H1 (cell line): ENCODE measurements at regions not wholly inside any gene's neighbourhood (a gene's known extent, or its start where the extent isn't known, plus 50 kb on each side); places are given as distances from the start of the nearest gene placed in this dataset.

Source experiments
- CTCF ChIA-PET: fragments of 300-600 bp; sonication (Branson Sonifier 250); formaldehyde crosslinking; loops from one replicate; lab custom pipeline; 2021; ENCODE audit not compliant: partially characterized antibody; lab: Charles Lee
- POLR2A ChIA-PET: fragments of 300-600 bp; sonication (Branson Sonifier 250); formaldehyde crosslinking; loops from one replicate; lab custom pipeline; 2021; ENCODE audit warnings: inconsistent platforms; ENCODE audit not compliant: partially characterized antibody; lab: Charles Lee
- DNase-seq, 2 experiments: peaks; one replicate each; pipeline versions ENCODE4 v3.0.0 to v3.0.0-alpha.2; 2010 to 2022; ENCODE audit warnings: low spot score in 2 of 2, low read depth in 1 of 2, mixed read lengths in 1 of 2
- FAIRE-seq: peaks from 2 replicates; lab custom pipeline; 2011; peaks lifted over from hg19 to GRCh38; lab: Jason Lieb, UNC
- H2AFZ ChIP-seq: 2 replicates; pipeline ENCODE4 v1.8.1; 2012; ENCODE audit warnings: low read length, inconsistent platforms
- H2AK5ac ChIP-seq: 2 replicates; pipeline ENCODE4 v1.6.1; 2013; ENCODE audit warnings: low read depth, low read length
- H2BK120ac ChIP-seq: replicated peaks from 2 replicates; pipeline ENCODE3; 2013; ENCODE audit warnings: low read depth, low read length, inconsistent platforms
- H2BK12ac ChIP-seq: 2 replicates; pipeline ENCODE4 v1.6.1; 2013; ENCODE audit warnings: low read depth, low read length
- H2BK15ac ChIP-seq: 2 replicates; pipeline ENCODE4 v1.6.1; 2013; ENCODE audit warnings: low read length
- H2BK20ac ChIP-seq: 2 replicates; pipeline ENCODE4 v1.6.1; 2013; ENCODE audit warnings: low read length
- H2BK5ac ChIP-seq: 2 replicates; pipeline ENCODE4 v1.6.1; 2013; ENCODE audit warnings: low read depth, low read length
- H3K14ac ChIP-seq: 2 replicates; pipeline ENCODE4 v1.6.1; 2013; ENCODE audit warnings: inconsistent platforms; ENCODE audit not compliant: insufficient read length
- H3K18ac ChIP-seq: 2 replicates; pipeline ENCODE4 v1.6.1; 2013; ENCODE audit warnings: low read length; ENCODE audit errors: extremely low read depth
- H3K23ac ChIP-seq: 2 replicates; pipeline ENCODE4 v1.6.1; 2013; ENCODE audit warnings: inconsistent platforms; ENCODE audit not compliant: insufficient read length
- H3K23me2 ChIP-seq: 2 replicates; pipeline ENCODE4 v1.6.1; 2013; ENCODE audit warnings: low read depth, low read length
- H3K27ac ChIP-seq: 2 replicates; pipeline ENCODE4 v1.6.1; 2011; ENCODE audit warnings: low read depth, low read length, inconsistent platforms
- H3K27me3 ChIP-seq, 4 experiments: replicated peaks in 1 of 4; 1 replicate in 1 of 4; 2 replicates in 3 of 4; pipeline versions ENCODE4 v1.6.1 to v1.8.1; 2011 to 2013; ENCODE audit warnings: low read length in 3 of 4, mild to moderate bottlenecking in 3 of 4, inconsistent platforms in 2 of 4, mixed read lengths in 2 of 4, moderate library complexity in 1 of 4; ENCODE audit not compliant: control insufficient read depth in 3 of 4, insufficient read depth in 3 of 4; ENCODE audit errors: extremely low read depth in 1 of 4
- H3K36me3 ChIP-seq, 4 experiments: 2 replicates each; pipeline versions ENCODE4 v1.6.1 to v1.8.1; 2011 to 2013; ENCODE audit warnings: mild to moderate bottlenecking in 4 of 4, low read length in 3 of 4, moderate library complexity in 2 of 4, control low read depth in 1 of 4, inconsistent platforms in 1 of 4; ENCODE audit not compliant: insufficient read depth in 4 of 4, control insufficient read depth in 2 of 4
- H3K4ac ChIP-seq: replicated peaks from 2 replicates; pipeline ENCODE3; 2013; ENCODE audit warnings: low read length, low read depth, mixed read lengths, inconsistent platforms; ENCODE audit not compliant: insufficient read length
- H3K4me1 ChIP-seq, 4 experiments: replicated peaks in 1 of 4; 1 replicate in 1 of 4; 2 replicates in 3 of 4; pipeline versions ENCODE4 v1.6.1 to v1.8.1; 2011 to 2013; ENCODE audit warnings: low read length in 3 of 4, inconsistent platforms in 2 of 4, mixed read lengths in 1 of 4; ENCODE audit not compliant: insufficient read depth in 4 of 4, control insufficient read depth in 3 of 4
- H3K4me2 ChIP-seq, 2 experiments: 2 replicates each; pipeline versions ENCODE4 v1.6.1 to v1.8.1; 2011 to 2013; ENCODE audit warnings: low read depth in 2 of 2, low read length in 2 of 2, control low read depth in 1 of 2, inconsistent platforms in 1 of 2, mild to moderate bottlenecking in 1 of 2; ENCODE audit not compliant: insufficient read depth in 1 of 2
- H3K4me3 ChIP-seq, 4 experiments: fragments of 200-600, 300-600 bp in 1 of 4; sonication (generic), shearing (Covaris generic), sonication (Bioruptor Twin) in 1 of 4; 2 replicates each; pipeline versions ENCODE4 v1.5.1 to v1.8.1; 2011 to 2016; ENCODE audit warnings: low read length in 4 of 4, low read depth in 3 of 4, control low read depth in 2 of 4, inconsistent platforms in 2 of 4, mild to moderate bottlenecking in 2 of 4, mixed read lengths in 1 of 4, moderate library complexity in 1 of 4; ENCODE audit not compliant: insufficient read depth in 2 of 4; ENCODE audit errors: extremely low read depth in 1 of 4
- H3K56ac ChIP-seq: replicated peaks from 2 replicates; pipeline ENCODE3; 2013; ENCODE audit warnings: low read depth, mild to moderate bottlenecking, mixed read lengths, low read length, inconsistent platforms; ENCODE audit not compliant: insufficient read length
- H3K79me1 ChIP-seq: 2 replicates; pipeline ENCODE4 v1.6.1; 2013; ENCODE audit warnings: low read depth, low read length, control low read depth
- H3K79me2 ChIP-seq, 2 experiments: 2 replicates each; pipeline versions ENCODE4 v1.6.1 to v1.8.1; 2012 to 2013; ENCODE audit warnings: low read length in 2 of 2, mild to moderate bottlenecking in 2 of 2, inconsistent platforms in 1 of 2; ENCODE audit not compliant: insufficient read depth in 2 of 2, control insufficient read depth in 1 of 2
- H3K9ac ChIP-seq, 4 experiments: replicated peaks in 1 of 4; 1 replicate in 1 of 4; 2 replicates in 3 of 4; pipeline versions ENCODE4 v1.6.1 to v1.8.1; 2011 to 2013; ENCODE audit warnings: low read depth in 3 of 4, low read length in 3 of 4, control low read depth in 2 of 4, mild to moderate bottlenecking in 2 of 4, moderate library complexity in 2 of 4, inconsistent platforms in 1 of 4; ENCODE audit errors: extremely low read depth in 1 of 4
- H3K9me3 ChIP-seq, 2 experiments: 2 replicates each; pipeline versions ENCODE4 v1.6.1 to v1.8.1; 2012 to 2013; ENCODE audit warnings: mild to moderate bottlenecking in 2 of 2, moderate library complexity in 2 of 2, control low read depth in 1 of 2, inconsistent platforms in 1 of 2, low read depth in 1 of 2, low read length in 1 of 2, mixed read lengths in 1 of 2; ENCODE audit not compliant: insufficient read depth in 2 of 2
- H4K20me1 ChIP-seq, 2 experiments: replicated peaks in 1 of 2; 2 replicates each; pipeline versions ENCODE3 to v1.8.1; 2011 to 2013; ENCODE audit warnings: inconsistent platforms in 2 of 2, low read length in 2 of 2, mild to moderate bottlenecking in 1 of 2; ENCODE audit not compliant: insufficient read depth in 2 of 2, control insufficient read depth in 1 of 2
- H4K5ac ChIP-seq: 2 replicates; pipeline ENCODE4 v1.6.1; 2013; ENCODE audit warnings: low read length, low read depth, mixed read lengths, inconsistent platforms; ENCODE audit not compliant: insufficient read length
- H4K8ac ChIP-seq: 2 replicates; pipeline ENCODE4 v1.8.0; 2013; ENCODE audit warnings: mild to moderate bottlenecking, moderate library complexity, low read length, inconsistent platforms; ENCODE audit not compliant: insufficient read depth; ENCODE audit errors: extremely low read depth
- H4K91ac ChIP-seq: replicated peaks from 2 replicates; pipeline ENCODE3; 2013; ENCODE audit warnings: low read length, mixed read lengths, inconsistent platforms; ENCODE audit not compliant: insufficient read length
- EP300 ChIP-seq, 2 experiments: IDR thresholded peaks; 1 replicate in 1 of 2; 2 replicates in 1 of 2; pipeline ENCODE4 v1.6.1; 2011 to 2012; ENCODE audit warnings: low read depth in 2 of 2, low read length in 2 of 2, mild to moderate bottlenecking in 2 of 2, borderline replicate concordance in 1 of 2, inconsistent platforms in 1 of 2, moderate library complexity in 1 of 2
- GTF2F1 ChIP-seq: IDR thresholded peaks from 2 replicates; pipeline ENCODE4 v1.6.1; 2012; ENCODE audit warnings: low read depth, low read length, improper control_type of control experiment, borderline replicate concordance
- KDM4A ChIP-seq: IDR thresholded peaks from one replicate; pipeline ENCODE4 v1.7.1; 2012; ENCODE audit warnings: low read depth, mild to moderate bottlenecking, moderate library complexity, low read length, inconsistent platforms; ENCODE audit not compliant: severe bottlenecking
- MAFK ChIP-seq: IDR thresholded peaks from 2 replicates; pipeline ENCODE4 v1.6.1; 2012; ENCODE audit warnings: low read depth, mild to moderate bottlenecking, improper control_type of control experiment, low read length
- POU5F1 ChIP-seq: IDR thresholded peaks from 2 replicates; pipeline ENCODE4 v1.6.1; 2011; ENCODE audit warnings: low read depth, mild to moderate bottlenecking, low read length, moderate library complexity
- RAD21 ChIP-seq, 2 experiments: IDR thresholded peaks in 1 of 2; conservative IDR thresholded peaks in 1 of 2; 2 replicates each; pipeline ENCODE4 v1.6.1; 2011; ENCODE audit warnings: low read depth in 2 of 2, low read length in 2 of 2, improper control_type of control experiment in 1 of 2, inconsistent platforms in 1 of 2, mild to moderate bottlenecking in 1 of 2, moderate library complexity in 1 of 2
- SIN3A ChIP-seq, 2 experiments: IDR thresholded peaks in 1 of 2; conservative IDR thresholded peaks in 1 of 2; 2 replicates each; pipeline ENCODE4 v1.6.1; 2011 to 2012; ENCODE audit warnings: low read length in 2 of 2, improper control_type of control experiment in 1 of 2, low read depth in 1 of 2, mild to moderate bottlenecking in 1 of 2
- SP1 ChIP-seq: IDR thresholded peaks from 2 replicates; pipeline ENCODE4 v1.6.1; 2011; ENCODE audit warnings: low read depth, low read length
- SP4 ChIP-seq: IDR thresholded peaks from 2 replicates; pipeline ENCODE4 v1.6.1; 2012; ENCODE audit warnings: low read length, inconsistent platforms
- SRF ChIP-seq: IDR thresholded peaks from 2 replicates; pipeline ENCODE4 v1.6.1; 2011; ENCODE audit warnings: mild to moderate bottlenecking, low read depth, low read length, moderate library complexity
- WGBS, 2 experiments: shearing (Covaris generic) in 1 of 2; methylation state at CpG; one replicate each; pipeline versions ENCODE4 v1.1.6 to v1.1.7; 2013 to 2015; ENCODE audit warnings: low lambda C conversion rate in 2 of 2, mixed read lengths in 2 of 2, inconsistent platforms in 1 of 2, low coverage in 1 of 2, missing lambda C conversion rate in 1 of 2; ENCODE audit not compliant: insufficient replicate concordance in 2 of 2, insufficient coverage in 1 of 2, insufficient read length in 1 of 2; ENCODE audit errors: extremely low coverage in 1 of 2, missing lambda C conversion rate in 1 of 2; 5-methylcytosine and 5-hydroxymethylcytosine counted together
- TF ChIP-seq, protein P1 (sequence below), 3 experiments: IDR thresholded peaks; 1 replicate in 2 of 3; 2 replicates in 1 of 3; pipeline versions ENCODE4 v1.5.1 to v1.6.1; 2011; ENCODE audit warnings: low read length in 3 of 3, mild to moderate bottlenecking in 3 of 3, inconsistent platforms in 2 of 3, low read depth in 1 of 3, moderate library complexity in 1 of 3; ENCODE audit not compliant: insufficient read depth in 1 of 3; ENCODE audit errors: control extremely low read depth in 1 of 3

GRCh38 chrX:129360175-129360574, 163.1 kb downstream of the SMARCA1 start:
- Histone ChIP-seq H4K20me1 (no peaks in the 10 kb centered on the region), H4K8ac (no peak overlapping the region), H3K4me1 (no peaks in the 10 kb centered on the region), H2BK15ac (no peak overlapping the region), H3K9ac (no peak overlapping the region), H3K23me2 (no peaks in the 10 kb centered on the region), H3K14ac (no peak overlapping the region), H3K27me3 (no peaks in the 10 kb centered on the region), H2BK120ac (no peak overlapping the region), H3K23ac (no peak overlapping the region), H2AK5ac (no peak overlapping the region), H3K4me3 (no peak overlapping the region), H3K4ac (no peak overlapping the region), H4K5ac (no peak overlapping the region), H4K91ac (no peak overlapping the region), H3K56ac (no peak overlapping the region), H3K79me2 (no peaks in the 10 kb centered on the region), H2BK5ac (no peak overlapping the region), H3K9me3 (no peaks in the 10 kb centered on the region), H3K27ac (no peak overlapping the region), H3K4me2 (no peak overlapping the region), H2AFZ (no peak overlapping the region), H3K18ac (no peak overlapping the region), H3K36me3 (no peaks in the 10 kb centered on the region), H2BK12ac (no peak overlapping the region), H3K79me1 (no peaks in the 10 kb centered on the region), H2BK20ac (no peak overlapping the region)
- CTCF ChIA-PET: interaction anchor here (0.9 kb wide), 1 partner anchor 41 kb away, joined by 3 read pairs; no protein-coding TSS in a partner anchor
- POLR2A ChIA-PET: no interaction called here
- FAIRE-seq (peak; percentile 95), DNase-seq (peak in 1 of 2 experiments; percentile 62)
- 33% methylated on average over 5 of the region's 5 CpGs; no CpG with 5 or more reads in 1 of the 2 experiments for WGBS, 2 experiments
- TF ChIP-seq, protein P1, sequence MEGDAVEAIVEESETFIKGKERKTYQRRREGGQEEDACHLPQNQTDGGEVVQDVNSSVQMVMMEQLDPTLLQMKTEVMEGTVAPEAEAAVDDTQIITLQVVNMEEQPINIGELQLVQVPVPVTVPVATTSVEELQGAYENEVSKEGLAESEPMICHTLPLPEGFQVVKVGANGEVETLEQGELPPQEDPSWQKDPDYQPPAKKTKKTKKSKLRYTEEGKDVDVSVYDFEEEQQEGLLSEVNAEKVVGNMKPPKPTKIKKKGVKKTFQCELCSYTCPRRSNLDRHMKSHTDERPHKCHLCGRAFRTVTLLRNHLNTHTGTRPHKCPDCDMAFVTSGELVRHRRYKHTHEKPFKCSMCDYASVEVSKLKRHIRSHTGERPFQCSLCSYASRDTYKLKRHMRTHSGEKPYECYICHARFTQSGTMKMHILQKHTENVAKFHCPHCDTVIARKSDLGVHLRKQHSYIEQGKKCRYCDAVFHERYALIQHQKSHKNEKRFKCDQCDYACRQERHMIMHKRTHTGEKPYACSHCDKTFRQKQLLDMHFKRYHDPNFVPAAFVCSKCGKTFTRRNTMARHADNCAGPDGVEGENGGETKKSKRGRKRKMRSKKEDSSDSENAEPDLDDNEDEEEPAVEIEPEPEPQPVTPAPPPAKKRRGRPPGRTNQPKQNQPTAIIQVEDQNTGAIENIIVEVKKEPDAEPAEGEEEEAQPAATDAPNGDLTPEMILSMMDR (IDR thresholded peaks at IDR 0.05; ENCODE audit: control extremely low read depth in 1 of 3, insufficient read depth in 1 of 3, low read depth in 1 of 3, low read length in 3 of 3): peak in 2 of 3 experiments; percentile 46 to 61; a peak in 3 of 4 replicates
- TF ChIP-seq MAFK (no peak), SP4 (no peak), SP1 (no peak), SIN3A (conservative IDR thresholded peaks at IDR 0.05 in 1 of 2, IDR thresholded peaks at IDR 0.05 in 1 of 2; ENCODE audit: low read depth in 1 of 2, low read length in 2 of 2) (no peak), SRF (no peak), RAD21 (IDR thresholded peaks at IDR 0.05 in 1 of 2, conservative IDR thresholded peaks at IDR 0.05 in 1 of 2; ENCODE audit: low read depth in 2 of 2, low read length in 2 of 2) (peak; percentile 82 to 83), GTF2F1 (no peak), EP300 (IDR thresholded peaks at IDR 0.05; ENCODE audit: borderline replicate concordance in 1 of 2, low read depth in 2 of 2, low read length in 2 of 2) (no peak), POU5F1 (no peak), KDM4A (no peak)
